GM12874 (cell line): ENCODE measurements at regions not wholly inside any gene's neighbourhood (a gene's known extent, or its start where the extent isn't known, plus 50 kb on each side); places are given as distances from the start of the nearest gene placed in this dataset.

Experiments used
- TF ChIP-seq, protein P1 (sequence below): IDR thresholded peaks from 2 replicates; pipeline ENCODE4 v1.5.1; 2011; ENCODE audit warnings: low read depth, mild to moderate bottlenecking, control low read depth, low read length, moderate library complexity; ENCODE audit not compliant: insufficient read depth

DNA sequence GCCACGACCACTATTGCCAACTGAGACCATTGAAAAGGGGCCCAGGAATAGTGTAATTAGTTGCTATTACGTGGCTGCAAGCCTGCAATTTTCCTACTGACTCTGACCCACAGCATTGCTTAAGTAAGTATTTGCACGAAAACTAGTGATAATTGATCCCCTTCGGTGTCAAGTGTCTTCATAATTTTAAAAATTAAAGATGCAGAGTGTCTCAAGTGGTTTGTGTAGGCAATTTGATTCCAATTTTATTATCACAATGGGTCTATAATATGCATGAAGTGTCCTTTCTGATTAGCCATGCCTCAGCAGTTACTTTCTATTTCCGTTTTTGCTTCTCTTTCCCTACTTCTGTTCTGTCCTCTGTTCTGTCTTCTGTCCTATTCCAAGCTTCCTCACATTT is 259.2 kb downstream of the C3orf38 start:
- TF ChIP-seq, protein P1, sequence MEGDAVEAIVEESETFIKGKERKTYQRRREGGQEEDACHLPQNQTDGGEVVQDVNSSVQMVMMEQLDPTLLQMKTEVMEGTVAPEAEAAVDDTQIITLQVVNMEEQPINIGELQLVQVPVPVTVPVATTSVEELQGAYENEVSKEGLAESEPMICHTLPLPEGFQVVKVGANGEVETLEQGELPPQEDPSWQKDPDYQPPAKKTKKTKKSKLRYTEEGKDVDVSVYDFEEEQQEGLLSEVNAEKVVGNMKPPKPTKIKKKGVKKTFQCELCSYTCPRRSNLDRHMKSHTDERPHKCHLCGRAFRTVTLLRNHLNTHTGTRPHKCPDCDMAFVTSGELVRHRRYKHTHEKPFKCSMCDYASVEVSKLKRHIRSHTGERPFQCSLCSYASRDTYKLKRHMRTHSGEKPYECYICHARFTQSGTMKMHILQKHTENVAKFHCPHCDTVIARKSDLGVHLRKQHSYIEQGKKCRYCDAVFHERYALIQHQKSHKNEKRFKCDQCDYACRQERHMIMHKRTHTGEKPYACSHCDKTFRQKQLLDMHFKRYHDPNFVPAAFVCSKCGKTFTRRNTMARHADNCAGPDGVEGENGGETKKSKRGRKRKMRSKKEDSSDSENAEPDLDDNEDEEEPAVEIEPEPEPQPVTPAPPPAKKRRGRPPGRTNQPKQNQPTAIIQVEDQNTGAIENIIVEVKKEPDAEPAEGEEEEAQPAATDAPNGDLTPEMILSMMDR = no peak

DNA sequence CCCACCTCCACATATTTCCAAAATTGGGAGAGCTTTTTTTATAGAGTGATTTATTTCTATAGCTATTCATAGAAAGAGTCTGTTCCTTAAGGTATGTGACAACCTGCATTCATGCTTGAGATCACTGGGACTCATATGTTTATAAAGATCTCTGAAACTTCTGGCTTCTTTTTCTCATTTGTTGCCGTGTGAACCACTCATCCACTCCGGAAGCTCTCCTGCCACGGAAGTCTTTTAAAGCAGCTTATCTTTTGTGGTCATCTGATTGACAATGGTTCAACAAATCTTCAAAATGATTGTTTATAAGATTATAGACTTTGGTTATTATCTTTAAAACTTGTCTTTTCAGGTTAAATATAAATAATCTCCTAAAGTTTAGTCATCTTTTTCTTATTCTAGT is 260.5 kb downstream of the C3orf38 start:
- TF ChIP-seq, protein P1 = no peak

DNA sequence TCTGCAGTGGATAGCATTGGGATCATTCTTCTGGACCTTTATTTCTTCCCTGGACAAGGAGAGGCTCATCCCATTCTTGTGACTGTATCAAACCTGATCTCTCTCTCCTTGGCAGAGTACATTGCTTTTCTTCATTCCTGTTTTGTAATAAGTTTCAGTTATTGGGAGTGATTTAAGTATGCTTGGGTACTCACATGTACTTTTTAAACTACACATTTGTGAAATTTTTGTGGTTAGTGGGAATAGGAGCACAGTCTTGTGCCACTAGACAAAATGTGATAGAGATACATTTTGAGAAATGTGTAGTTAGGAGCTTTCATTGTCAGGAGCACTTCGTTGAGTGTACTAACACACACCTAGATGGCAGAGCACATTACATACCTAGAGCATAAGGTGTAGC is 262.6 kb downstream of the C3orf38 start:
- TF ChIP-seq, protein P1 = no peak

- TF ChIP-seq, protein P1 = no peak
These were observed 266.7 kb downstream of the C3orf38 start for GRCh38 chr3:88416436-88416835.

- TF ChIP-seq, protein P1 = no peak
These were observed 268.5 kb downstream of the C3orf38 start for GRCh38 chr3:88418219-88418618.

DNA sequence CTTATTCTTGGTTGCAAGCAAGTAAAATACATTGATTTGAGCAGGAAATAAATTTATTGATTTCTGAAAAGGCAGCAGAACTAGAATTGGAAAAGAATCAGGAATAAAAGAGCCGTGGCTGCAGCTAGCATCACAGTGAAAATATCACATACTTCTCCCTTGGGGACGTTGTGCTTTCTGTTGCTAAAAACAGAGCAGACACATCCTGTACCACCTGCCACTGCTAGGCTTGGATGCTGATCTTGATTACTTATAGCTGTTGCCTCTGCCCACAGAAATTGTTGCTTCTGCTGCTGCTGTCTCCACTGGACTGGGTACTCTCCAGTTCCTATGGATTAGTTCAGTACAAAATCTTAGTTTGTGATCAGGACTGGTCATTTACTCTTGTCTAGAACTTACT is 283.8 kb downstream of the C3orf38 start:
- TF ChIP-seq, protein P1 = no peak

GRCh38 chr3:88434001-88434400 is 284.2 kb downstream of the C3orf38 start:
- TF ChIP-seq, protein P1 = no peak

DNA sequence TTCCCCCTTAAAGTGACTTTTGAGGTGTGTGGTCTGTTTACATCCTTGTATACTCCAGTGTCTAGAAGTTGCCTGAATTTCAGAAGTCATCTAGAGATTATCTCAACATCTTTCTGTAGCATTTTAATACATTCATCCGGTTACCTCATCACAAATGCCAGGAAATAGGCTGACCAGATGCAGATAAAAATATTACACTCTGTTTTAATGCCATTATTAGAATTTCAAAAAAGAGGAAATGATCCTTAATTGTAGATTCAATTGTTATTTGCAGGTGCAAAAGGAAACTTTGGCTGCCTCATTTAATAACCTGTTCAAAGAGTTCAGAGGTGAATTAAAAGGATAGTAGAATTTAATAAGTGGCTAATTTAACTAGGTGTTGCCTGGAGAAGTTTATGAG is 290.9 kb downstream of the C3orf38 start:
- TF ChIP-seq, protein P1 = no peak
